ENCODE measurements at regions not wholly inside any gene's neighbourhood (a gene's known extent, or its start where the extent isn't known, plus 50 kb on each side); places are given as distances from the start of the nearest gene placed in this dataset.

DNA sequence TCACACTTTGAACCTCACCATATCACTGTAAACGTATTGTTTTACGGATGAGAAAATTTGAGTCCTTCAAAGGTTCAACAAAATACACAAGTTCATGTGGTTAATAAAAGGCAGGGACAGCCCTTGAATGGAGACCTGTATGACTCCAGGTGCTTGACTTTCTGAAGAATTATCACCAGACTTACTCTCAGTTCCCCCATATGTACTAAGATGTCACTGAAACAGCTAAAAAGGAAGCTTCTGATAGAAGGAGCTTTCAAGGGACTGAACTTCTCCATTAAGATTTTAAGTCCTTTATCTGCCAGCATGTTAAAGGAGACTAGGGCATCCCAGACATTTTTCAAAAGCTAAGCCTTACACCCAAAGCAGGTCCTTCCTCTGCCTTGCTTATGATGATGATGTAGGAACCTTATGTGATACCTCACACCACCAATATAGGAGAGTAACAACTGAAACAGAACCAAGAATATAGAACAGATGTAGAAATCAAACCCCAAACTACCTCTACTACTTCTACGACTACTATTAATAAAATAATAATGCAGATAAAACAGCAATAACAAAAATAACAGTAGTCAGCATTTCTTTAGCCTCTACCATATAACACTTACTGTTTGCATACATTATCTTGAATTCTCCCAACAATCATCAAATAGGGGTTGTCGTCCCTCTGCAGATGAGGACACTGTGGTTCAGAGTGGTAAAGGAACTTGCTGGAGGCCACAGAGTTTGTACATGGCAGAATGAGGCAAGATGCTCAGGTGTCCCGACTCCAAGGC, 273.9 kb downstream of the ELAVL2 start:
- DNase-seq = no peak

DNA sequence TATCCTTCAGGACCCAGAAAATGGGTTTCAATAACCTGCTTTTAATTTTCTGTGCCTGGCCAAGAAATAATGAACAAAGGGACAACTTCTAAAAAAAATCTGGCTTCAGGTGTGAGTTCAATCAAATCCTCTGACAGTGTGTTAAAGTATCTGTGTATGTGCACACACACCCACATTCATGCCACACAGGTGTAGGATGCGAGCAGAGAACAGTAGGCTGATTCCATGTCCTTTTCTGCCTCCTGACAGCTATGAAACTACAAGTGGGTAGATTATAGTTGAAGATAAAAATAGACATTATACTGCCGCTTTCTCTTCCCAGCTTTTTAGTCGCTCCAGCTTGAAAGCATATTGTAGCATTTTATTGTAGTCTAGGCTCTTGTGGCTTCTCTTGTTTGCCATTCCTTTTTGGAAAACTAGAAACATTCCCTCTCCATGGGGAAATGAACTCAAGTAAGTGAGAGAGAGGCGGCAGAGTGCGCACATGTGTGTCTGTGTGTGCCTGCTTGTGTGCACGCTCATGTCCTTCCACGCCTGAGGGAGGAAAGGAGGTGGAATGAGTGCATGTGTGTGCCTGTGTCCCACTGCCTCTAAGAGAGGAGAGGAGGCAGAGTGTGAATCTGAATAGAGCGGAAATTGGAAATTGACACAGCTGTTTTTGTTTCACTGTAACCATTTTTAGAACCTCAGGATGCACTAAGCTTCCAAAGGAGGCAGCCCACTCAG, 273.0 kb downstream of the ELAVL2 start:
- DNase-seq = no peak

DNA sequence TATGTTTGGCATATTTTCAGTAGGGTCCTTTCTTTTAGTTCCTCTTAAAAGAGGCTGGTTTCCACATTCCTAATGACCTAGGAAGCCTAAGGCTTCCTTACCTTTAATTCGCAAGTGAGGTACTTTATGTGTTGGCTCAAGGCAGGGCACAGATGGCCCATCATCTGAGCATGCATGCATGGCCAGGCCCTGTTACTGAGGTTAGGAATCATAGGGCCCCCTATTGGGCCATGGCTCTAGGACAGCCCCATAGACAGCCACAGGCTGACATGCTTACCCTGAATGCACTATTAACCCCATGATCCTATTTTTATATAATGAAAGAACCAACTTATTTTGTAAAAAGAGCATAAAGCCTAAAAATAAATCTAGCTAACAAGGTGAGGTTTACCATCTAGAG, 271.4 kb downstream of the ELAVL2 start:
- no peak for DNase-seq

DNA sequence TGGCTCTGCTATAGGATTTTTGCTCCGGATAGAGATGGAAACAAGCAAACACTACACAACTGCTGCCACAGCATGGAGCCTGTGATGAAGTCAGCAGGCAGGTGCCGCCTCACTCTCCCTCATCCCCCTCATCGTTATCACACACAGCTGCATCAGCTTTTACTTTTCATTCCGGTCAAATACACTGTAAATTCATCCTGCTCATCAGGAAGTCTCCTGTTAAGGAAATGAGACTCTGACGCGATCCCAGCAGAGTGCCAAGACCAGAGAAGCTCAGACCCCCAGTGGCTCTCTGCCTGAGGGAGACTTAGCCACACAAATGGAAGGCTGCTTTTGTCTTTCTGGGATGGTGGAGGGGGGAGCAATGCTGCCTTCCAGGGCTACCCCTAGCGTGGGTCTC, 270.2 kb downstream of the ELAVL2 start:
- DNase-seq = peak in 2 of 3 experiments; percentile 48 to 79

DNA sequence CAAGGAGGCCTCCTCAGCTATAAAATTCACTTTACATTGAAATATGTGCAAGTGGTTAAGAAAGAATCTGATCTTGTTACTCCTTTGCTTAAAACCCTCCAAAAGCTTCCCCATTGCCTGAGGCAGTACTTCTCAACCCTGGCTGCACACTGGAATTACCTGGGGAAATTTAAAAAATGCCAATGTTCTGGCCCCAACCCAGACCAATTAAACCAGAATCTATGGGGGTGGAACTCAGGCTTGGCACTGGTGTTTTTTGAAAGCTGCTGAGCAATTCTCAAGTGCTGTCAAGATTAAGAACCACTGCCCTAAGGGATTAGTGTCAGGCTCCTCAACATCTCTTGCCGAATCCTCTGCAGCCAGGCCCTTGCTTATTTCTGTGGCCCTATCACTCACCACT, 269.6 kb downstream of the ELAVL2 start:
- no peak for DNase-seq

DNA sequence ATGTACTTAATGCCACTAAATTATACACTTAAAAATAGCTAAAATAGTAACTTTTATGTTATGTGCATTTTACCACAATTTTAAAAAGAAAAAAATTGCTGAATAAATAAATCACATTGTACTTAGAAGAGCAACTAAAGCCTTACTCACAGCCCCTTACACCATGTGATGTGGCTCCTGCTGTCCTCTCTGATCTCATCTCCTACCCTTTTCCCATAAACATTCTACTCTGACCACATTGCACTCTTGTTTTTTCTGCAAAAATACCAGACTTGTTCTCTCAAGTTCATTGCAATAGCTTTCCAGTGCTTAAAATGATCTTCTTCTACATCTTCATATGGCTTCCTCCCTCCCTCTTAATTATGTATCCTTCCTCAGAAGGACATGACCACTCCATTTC, 268.4 kb downstream of the ELAVL2 start:
- no peak for DNase-seq

DNA sequence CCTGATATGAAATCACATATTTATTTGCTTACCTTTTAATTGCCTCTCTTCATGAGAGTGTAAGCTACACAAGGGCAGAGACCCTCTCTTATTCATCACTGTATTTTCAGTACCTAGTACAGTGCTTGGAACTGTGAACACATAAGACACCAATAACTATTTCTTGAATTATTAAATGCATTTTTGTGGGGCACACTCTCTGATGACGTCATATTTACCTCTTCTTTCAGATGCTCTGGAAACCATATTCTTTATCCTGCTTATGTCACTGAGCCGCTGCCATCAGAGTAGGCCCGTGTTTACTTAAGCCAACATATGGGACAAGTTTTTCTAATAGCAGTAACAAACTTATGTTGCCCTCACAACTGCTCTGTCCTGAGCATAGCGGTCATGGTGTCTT, 266.5 kb downstream of the ELAVL2 start:
- no peak for DNase-seq

DNA sequence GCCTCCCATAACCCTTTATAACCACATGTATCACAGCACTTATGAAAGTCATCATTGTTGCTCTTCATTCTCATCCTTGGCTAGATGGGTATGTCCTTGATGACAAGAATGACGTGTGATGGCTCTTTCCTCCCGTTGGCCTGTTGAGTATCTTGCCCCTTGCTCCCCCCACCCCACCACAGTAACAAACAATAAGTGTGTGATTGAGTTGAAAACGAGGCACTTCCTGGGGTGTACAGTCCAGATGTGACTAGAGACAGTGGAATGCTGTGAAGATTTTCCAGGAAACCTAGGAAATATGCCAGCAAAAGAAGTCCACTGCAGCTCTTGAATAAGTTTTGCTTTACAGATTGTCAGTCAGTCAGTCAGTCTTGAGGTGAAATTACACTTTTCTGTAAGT, 262.5 kb downstream of the ELAVL2 start:
- DNase-seq = no peak

DNA sequence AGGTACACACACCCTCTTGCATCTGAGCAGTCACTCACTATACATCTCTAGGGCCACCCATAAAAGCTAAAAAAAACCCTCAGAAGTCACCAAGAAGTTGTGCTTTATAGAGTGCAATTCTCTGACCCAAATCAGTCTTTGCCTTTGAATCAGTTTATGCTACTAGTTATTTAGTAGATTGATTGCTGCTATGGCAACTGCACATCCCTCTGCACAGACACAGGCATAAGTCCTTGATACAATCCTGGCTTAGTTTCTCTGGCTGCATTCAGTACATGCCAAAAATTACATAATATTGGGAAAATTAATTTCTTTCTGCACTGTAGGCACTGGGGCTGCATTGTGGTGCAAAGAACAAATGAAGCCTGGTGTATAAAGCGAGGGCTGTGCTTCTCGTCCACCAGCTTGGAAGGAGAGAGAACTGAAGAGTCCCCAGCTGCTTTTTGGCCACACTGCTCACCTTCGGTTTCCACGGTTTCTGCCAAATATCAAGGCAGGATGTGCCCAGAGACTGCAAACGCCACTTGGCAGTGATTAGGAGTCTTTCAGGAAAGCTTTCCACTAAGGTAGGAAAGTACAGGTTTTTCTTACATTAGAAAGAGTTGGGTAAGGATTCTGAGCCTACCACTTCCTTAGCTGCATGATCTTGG, 258.4 kb downstream of the ELAVL2 start:
- no peak for DNase-seq

DNA sequence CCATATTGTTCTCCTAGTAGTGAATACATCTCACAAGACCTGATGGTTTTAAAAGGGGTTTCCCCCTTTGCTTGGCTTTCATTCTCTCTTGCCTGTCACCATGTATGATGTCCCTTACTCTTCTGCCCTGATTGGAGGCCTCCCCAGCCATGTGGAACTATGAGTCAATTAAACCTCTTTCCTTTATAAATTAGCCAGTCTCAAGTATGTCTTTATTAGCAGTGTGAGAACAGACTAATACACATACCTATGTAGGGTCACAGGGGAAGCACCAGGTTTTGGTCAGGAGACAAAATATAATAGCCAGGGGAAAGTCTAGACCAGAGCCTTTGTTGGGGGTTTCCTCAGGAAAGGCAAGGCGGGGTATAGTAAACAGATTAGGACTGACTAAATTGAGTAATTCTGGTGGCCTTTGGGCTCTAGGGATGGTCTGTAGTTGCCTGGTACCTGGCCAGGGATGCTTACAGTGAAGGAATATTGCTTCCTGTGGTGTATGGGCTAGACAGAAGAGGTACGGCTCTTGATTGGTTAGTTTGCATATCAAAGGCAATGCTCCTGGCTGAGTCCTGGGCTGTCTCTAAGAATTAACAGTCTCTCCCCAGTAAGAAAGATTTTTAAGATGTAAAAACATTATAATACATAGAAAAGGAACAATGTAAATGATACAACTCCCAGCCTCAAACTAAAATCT, 254.5 kb downstream of the ELAVL2 start:
- DNase-seq = no peak

DNA sequence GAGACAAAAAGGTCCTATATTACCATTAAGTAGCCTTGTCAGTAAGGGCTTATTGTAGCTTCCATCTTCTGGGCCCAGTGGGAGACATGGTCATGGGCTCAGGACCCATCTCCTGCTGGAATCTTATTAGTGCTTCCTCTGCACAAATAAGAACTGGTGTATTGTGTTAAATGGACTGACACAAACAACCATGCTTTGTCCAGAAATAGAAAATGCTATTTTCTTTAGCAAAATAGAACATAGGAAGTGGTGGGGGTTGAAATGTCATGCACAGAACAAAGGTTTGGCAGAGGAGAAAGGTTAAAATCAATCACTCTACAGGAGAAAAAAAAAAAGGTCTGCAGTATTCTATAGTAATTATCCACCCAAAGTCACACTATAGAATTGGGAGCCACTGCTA, 252.2 kb downstream of the ELAVL2 start:
- DNase-seq = no peak

DNA sequence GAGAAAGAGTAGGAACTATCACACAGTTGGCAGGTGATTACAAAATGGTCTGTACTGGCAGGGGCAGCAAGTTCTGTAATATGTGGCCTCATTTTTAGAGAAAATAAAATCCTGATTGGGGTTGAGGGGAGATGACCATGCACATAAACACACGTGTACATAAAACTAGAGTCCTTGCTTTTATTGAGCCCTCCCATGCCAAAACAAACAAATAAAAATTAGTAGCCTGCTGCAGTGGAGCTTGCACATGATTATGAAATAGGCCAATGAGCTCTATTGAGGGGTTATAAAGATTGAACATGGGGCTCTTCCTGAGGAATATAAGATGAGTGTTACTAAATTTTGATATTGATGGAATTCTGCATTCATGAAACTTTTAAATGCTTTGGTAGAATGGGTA, 248.4 kb downstream of the ELAVL2 start:
- DNase-seq = no peak

DNA sequence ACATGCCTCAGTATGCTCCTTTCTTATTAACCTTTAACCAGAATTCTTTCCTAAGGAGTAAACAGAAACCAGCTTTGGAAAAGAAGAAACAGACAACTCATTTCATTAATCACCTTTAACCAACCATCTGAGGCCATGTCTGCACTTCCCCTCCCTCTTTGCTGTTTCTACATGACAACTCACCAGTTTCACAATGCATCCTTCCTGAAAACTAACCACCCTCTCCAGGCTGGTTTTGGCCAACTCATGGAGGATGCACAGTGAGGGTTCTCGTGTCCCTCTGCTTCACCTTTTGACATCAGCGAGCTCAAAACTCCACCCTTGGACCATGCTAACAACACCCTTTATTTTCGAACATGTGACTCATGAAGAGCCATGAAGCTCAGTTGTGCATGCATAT, 244.1 kb downstream of the ELAVL2 start:
- no peak for DNase-seq

DNA sequence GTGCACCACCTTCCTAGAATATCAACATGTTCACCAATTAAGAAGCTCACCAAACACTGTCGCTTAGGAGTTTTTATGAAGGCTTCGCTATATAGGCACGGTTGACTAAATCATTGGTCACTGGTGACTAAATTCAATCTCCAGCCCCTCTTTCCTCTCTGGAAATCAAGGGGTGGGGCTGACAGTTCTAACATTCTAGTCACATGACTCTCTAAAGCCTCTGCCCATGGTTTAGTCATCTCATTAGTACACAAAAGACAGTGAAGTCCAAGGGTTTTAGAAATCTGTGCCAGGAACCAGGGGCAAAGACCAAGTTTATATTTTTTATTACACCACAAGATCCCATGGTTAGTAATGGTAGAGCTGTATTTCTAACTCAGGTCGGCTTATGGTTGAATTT, 243.2 kb downstream of the ELAVL2 start:
- no peak for DNase-seq

DNA sequence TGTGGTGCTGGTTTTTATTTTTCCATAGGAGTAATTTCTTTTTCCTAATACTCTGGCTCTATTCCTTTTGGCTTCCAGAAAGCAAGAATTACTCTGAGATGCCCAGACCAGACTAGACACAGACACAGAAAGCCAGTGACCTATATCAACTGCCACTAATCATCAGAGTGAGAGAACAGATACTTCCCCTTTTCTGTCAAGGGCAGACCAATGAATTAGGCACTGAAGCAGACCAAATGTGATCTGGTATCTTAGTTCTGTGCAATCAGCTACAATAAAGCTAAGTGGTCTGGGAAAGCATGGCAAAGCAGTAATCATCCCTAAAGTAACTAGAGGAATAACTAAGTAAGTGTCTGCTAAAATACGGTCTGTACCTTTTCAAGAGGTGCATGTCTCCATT, 239.1 kb downstream of the ELAVL2 start:
- no peak for DNase-seq

DNA sequence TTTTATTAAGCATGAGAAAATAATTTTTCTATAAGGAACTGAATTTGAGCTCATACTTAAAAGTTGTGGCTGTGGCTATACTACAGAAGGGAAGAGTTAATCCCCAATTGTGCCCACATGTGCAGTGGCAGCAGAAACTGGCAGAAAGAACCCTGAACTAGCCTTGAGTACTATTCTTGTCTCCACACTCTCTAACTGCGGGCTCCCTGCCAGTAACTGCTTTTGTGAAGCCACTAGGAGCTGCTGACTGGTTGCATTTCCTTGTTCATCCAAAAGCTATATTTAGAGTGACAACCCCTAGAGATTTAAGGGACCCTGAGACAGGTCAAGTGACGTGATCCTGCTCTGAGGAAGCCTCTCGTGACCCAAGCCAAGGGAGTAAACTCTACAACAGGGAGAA, 238.6 kb downstream of the ELAVL2 start:
- DNase-seq = peak in 1 of 3 experiments; percentile 9

DNA sequence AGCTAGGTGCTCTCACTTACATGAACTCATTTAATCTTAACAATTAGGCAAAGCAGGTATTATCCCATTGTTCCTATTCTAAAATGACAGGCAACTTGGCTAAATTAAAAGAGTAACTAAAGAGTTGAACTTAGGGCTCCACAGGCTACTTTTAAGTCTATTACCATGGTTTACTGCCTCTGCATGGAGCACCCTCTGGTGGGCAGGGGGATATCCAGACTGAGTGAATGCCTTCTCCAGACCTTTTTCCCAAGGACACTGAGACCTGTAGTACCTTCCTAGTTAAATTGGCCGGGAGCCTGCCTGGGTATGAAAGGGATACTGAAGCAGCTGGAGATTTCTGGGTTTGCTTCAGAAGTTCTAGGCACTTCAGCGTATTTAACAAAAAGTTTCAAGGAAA, 238.1 kb downstream of the ELAVL2 start:
- no peak for DNase-seq

DNA sequence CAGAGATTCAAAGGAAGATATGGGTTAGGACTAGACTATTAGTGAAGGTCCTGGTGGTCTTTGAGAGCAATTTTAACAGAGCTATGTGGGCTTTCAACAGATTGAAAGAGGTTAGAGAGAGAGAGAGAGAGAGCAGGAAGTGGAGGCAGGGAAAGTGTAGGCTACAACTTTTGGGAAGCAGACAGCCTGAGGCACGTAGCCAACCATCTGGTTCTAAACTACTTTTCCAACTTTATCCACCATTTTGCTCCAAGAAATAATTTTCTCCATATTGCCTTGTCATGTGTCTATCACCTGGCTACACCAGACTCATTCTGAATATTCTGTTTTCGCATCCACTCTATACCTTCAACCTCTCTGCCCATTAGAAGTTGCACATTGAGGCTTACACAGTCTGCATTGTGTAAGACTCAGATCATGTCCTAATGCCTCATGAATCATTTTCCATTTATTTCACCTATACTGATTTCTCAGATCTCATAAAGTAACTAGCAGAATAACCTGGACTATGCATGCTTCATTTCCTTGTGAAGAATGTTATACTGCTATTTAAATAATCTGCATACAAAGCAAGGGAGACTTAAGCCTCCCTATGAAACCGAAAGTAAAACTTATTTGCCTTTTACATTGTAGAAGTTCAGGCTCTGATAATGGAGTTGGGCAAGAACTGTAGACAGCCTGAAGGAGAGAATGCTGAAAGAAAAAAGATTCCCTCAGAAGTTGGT, 235.6 kb downstream of the ELAVL2 start:
- DNase-seq = no peak

DNA sequence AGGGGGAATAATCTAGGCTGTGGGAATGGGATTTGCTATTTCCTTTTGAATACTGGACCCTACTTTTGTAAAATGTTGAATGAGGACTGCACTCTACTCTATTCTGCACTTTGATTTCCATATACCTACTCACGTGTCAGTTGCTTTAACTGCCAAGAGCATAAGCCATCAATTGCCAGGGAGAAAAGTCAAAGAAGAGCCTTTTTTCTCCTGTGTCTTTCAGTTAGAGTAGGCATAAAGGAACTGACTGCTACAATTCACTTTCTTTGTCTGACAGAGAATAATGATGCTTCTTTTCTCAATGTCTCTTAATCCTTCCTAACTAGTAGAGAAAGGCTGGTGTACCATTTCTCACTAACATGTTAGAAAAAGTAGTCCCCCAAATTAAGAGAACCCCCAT, 231.6 kb downstream of the ELAVL2 start:
- no peak for DNase-seq

DNA sequence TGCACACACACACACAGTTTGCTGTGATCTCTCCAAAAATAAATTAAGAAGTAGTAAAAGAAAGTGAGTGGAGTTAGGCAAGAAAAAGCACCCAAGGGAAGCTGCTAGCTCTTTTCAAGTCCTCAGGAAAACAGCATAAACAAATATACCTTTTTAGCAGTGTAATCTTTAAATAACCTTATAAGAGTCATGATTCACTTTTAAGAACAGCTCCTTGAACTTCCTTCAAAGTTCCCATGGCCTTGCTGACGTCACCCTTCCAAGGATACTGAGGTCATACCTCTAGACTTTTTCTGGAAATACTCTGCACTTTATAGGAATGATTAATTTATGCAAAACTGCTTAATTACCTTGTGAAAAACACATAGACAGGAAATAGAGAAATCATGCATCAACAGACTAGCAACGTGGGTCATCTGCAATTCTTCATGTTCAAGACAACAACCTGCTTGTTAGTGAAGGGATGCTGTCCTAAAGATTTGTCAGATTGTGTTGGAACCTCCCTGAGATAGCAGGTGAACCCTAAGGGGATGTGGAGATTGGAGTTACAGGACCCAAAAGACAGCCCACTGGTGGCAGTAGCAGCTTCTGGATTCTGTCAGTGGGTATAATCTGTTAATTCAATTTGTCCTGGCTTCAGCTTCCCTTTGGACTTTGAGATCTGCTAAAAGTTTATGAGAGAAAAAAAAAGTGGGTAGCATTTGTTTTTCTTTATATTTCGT, 229.0 kb downstream of the ELAVL2 start:
- no peak for DNase-seq

DNA sequence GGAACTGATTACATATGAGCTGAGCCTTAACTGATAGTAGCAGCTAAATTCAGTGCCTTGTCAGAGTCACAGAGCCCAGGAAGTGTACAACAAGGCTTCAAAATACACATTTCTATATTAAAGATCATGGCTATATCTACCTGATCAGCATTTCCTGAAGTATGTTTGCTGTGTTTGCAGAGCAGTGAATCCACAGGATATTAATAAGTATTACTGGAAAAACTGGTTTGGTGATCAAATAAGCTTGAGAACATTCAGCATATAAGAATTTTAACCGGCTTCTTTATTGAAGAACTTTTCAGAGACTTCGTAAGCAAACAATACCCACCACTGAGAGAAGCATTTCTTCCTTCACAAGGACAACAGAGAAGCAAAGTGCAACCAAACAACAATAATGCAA, 227.0 kb downstream of the ELAVL2 start:
- DNase-seq = peak in 1 of 3 experiments; percentile 53

DNA sequence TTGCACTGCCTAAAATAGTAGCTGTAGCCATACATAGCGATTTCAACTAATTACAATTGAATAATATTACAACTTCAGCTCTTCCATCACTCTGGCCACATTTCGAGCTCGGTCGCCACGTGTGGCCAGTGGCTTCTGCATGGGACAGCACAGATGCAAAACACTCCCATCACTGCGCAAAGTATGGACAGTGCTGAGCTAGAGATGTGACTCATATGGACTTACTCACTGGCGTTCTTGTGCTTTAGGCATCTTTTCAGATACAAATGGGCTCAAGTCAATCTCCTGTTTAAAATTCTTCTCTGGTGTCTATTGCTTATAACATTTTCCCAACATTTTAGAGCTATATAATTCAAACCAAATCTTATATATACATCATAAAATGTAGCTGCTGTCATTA, 222.7 kb downstream of the ELAVL2 start:
- DNase-seq = no peak
